MCF 10A (cell line): ENCODE measurements at regions not wholly inside any gene's neighbourhood (a gene's known extent, or its start where the extent isn't known, plus 50 kb on each side); places are given as distances from the start of the nearest gene placed in this dataset.

ENCODE experiments used
- BruUV-seq: library from RNA; stranded (reverse); fragments of 400-500 nt; replicated peaks from 2 replicates; lab custom pipeline; 2021; lab: Mats Ljungman, UMichigan
- CTCF ChIA-PET: fragments of 300-600 bp; sonication (Branson Sonifier 250); formaldehyde crosslinking; extraction: SDS; loops from one replicate; lab custom pipeline; 2021; ENCODE audit warnings: antibody characterized with exemption, inconsistent platforms; lab: Yijun Ruan, JAX
- POLR2A ChIA-PET: fragments of 300-600, 350-650 bp; sonication (Branson Sonifier 250); formaldehyde crosslinking; extraction: SDS; loops from one replicate; lab custom pipeline; 2020; ENCODE audit warnings: antibody characterized with exemption, inconsistent platforms; lab: Yijun Ruan, JAX
- DNase-seq: peaks from one replicate; pipeline ENCODE4 v3.0.0-alpha.2; 2018; ENCODE audit not compliant: unreplicated experiment
- H3K27ac Mint-ChIP-seq: one replicate; pipeline ENCODE4 v1.8.0; 2022; ENCODE audit warnings: mild to moderate bottlenecking, low read depth, mixed read lengths; ENCODE audit not compliant: unreplicated experiment
- H3K27me3 Mint-ChIP-seq: one replicate; pipeline ENCODE4 v1.8.0; 2022; ENCODE audit warnings: mixed read lengths; ENCODE audit not compliant: insufficient read depth, unreplicated experiment
- H3K36me3 Mint-ChIP-seq: one replicate; pipeline ENCODE4 v1.8.0; 2022; ENCODE audit warnings: mild to moderate bottlenecking, moderate library complexity, mixed read lengths; ENCODE audit not compliant: insufficient read depth, unreplicated experiment
- H3K4me1 Mint-ChIP-seq: one replicate; pipeline ENCODE4 v1.8.0; 2022; ENCODE audit warnings: mixed read lengths; ENCODE audit not compliant: insufficient read depth, unreplicated experiment
- H3K4me3 Mint-ChIP-seq: one replicate; pipeline ENCODE4 v1.8.0; 2022; ENCODE audit warnings: mild to moderate bottlenecking, moderate library complexity, mixed read lengths; ENCODE audit not compliant: unreplicated experiment
- H3K9me3 Mint-ChIP-seq: one replicate; pipeline ENCODE4 v1.8.0; 2022; ENCODE audit warnings: mixed read lengths; ENCODE audit not compliant: unreplicated experiment
- intact Hi-C: fragments of 100-400 bp; cut with micrococcal nuclease; formaldehyde crosslinking; loops from 2 replicates; pipeline ENCODE4 v1.14.1; 2022
- TF ChIP-seq, protein P1 (sequence below): fragments of 200-600 bp; IDR thresholded peaks from one replicate; pipeline ENCODE4 v1.8.0; 2022; ENCODE audit warnings: antibody characterized with exemption, mild to moderate bottlenecking; ENCODE audit not compliant: unreplicated experiment

DNA sequence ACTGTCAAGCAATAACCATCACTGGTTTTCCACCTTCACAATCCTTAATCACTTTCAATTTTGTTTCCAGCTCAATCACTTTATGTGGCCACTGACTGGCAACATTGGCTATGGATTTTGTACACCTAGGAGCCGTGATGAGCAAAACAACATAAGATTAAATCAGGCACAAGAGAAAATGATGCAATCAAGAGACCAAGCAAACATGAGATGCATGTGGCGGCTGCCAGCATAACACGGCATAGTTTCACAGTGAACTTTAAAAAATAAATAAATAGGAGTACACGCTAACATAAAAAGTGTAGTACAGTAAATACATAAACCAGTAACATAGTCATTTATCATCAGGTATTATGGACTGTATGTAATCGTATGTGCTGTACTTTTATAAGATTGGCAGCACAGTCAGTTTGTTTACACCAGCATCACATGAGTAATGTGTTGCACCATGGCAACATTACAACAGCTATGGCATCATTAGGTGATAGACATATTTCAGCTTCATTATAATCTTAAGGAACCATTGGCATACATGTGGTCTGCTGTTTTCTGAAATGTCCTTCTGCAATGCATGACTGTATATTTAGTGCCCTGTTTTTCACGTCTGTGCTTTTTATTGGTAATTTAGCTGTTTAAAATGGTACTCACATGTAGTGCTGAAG lies 83.3 kb upstream of the PRDM11 start:
- Mint-ChIP-seq H3K4me1 (peaks cover 5% of the 10 kb centered on the region), H3K27ac (no peak overlapping the region), H3K27me3 (no peaks in the 10 kb centered on the region), H3K36me3 (no peaks in the 10 kb centered on the region), H3K9me3 (no peaks in the 10 kb centered on the region), H3K4me3 (no peak overlapping the region)
- no TSS peak for BruUV-seq
- TF ChIP-seq, protein P1, sequence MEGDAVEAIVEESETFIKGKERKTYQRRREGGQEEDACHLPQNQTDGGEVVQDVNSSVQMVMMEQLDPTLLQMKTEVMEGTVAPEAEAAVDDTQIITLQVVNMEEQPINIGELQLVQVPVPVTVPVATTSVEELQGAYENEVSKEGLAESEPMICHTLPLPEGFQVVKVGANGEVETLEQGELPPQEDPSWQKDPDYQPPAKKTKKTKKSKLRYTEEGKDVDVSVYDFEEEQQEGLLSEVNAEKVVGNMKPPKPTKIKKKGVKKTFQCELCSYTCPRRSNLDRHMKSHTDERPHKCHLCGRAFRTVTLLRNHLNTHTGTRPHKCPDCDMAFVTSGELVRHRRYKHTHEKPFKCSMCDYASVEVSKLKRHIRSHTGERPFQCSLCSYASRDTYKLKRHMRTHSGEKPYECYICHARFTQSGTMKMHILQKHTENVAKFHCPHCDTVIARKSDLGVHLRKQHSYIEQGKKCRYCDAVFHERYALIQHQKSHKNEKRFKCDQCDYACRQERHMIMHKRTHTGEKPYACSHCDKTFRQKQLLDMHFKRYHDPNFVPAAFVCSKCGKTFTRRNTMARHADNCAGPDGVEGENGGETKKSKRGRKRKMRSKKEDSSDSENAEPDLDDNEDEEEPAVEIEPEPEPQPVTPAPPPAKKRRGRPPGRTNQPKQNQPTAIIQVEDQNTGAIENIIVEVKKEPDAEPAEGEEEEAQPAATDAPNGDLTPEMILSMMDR = no peak
- peak; percentile 25 for DNase-seq
- intact Hi-C loops = no loop called here
- POLR2A ChIA-PET = interaction anchor here (1.1 kb wide), 1 partner anchor 12 kb away, joined by 4 read pairs; no protein-coding TSS in a partner anchor
- CTCF ChIA-PET = interaction anchor here (0.6 to 2.5 kb wide), 4 partner anchors 10 to 944 kb away, joined by 3 to 12 read pairs (median 3); no protein-coding TSS in a partner anchor

DNA sequence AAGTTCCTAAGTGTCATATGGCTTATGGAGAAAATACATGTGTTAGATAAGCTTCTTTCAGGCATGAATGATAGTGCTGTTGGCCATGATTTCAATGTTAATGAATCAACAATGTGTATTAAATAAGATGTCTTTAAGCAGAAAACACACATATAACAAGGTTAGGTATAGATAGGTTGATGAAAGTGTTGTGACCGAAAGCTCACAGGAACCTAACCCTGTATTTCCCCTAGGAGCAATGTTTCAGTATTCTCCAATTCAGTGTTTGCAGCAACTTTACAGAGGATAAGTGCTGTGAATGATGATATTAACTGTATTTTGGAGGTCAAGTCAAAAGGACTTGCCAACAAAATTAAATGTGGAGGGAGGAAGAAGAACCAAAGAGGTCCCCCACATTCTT lies 82.8 kb upstream of the PRDM11 start:
- Mint-ChIP-seq H3K4me3 (no peak overlapping the region), H3K27me3 (no peaks in the 10 kb centered on the region), H3K27ac (no peak overlapping the region), H3K9me3 (no peaks in the 10 kb centered on the region), H3K4me1 (peaks cover 5% of the 10 kb centered on the region), H3K36me3 (no peaks in the 10 kb centered on the region)
- intact Hi-C loops = no loop called here
- POLR2A ChIA-PET = interaction anchor here (1.1 kb wide), 1 partner anchor 12 kb away, joined by 4 read pairs; no protein-coding TSS in a partner anchor
- DNase-seq = no peak
- CTCF ChIA-PET = interaction anchor here (1.1 to 2.5 kb wide), 3 partner anchors 9 to 127 kb away, joined by 3 to 12 read pairs (median 3); no protein-coding TSS in a partner anchor
- no TSS peak for BruUV-seq
- TF ChIP-seq, protein P1 = no peak

DNA sequence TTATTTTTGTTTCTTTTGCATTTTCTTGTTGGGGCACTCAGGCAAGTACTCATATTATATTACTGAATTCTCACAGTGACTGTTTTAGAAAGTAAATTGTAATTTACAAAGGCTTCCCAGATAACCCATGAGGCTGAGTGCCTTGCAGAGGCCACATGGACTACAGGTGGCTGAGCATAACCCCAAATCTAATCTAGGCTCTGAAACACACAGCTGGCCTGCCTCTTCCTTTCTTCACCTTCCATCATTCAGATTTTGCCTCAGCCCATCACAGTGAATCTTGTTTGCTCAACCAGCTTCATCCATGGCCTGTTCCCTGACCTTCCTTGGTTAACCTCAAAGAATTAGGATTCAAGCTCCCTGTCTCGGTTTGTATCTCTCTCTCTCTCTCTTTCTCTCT lies 78.5 kb upstream of the PRDM11 start:
- Mint-ChIP-seq H3K4me1 (no peaks in the 10 kb centered on the region), H3K9me3 (no peaks in the 10 kb centered on the region), H3K27me3 (no peaks in the 10 kb centered on the region), H3K36me3 (no peaks in the 10 kb centered on the region), H3K4me3 (no peak overlapping the region), H3K27ac (no peak overlapping the region)
- CTCF ChIA-PET = interaction anchor here (1.3 kb wide), 1 partner anchor 17 kb away, joined by 3 read pairs; no protein-coding TSS in a partner anchor
- TF ChIP-seq, protein P1 = no peak
- intact Hi-C loops = no loop called here
- BruUV-seq = no TSS peak
- POLR2A ChIA-PET = no interaction called here
- DNase-seq = no peak

DNA sequence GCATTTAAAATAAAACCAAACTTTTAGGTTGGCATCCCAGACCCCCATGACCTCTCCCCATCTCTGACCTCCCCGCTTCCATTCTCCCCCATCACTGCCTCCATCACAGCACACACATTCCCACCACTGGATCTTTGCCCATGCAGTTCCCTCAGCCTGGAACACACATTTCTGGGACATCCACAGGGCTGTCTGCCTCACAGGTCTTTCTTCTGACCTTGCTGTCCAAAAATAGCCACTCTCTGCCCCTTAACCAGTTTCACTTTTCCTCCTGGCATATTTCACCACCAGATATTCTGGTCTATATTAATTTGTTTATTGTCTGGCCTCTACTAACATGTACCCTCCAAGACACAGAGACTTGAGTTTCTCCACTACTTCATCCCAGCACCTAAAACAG lies 75.2 kb upstream of the PRDM11 start:
- BruUV-seq = no TSS peak
- Mint-ChIP-seq H3K9me3 (no peaks in the 10 kb centered on the region), H3K27me3 (no peaks in the 10 kb centered on the region), H3K27ac (no peak overlapping the region), H3K4me3 (no peak overlapping the region), H3K36me3 (no peaks in the 10 kb centered on the region), H3K4me1 (no peaks in the 10 kb centered on the region)
- no peak for DNase-seq
- ChIA-PET CTCF (interaction anchor here (0.6 kb wide), 1 partner anchor 1213 kb away, joined by 5 read pairs; no protein-coding TSS in a partner anchor), POLR2A (no interaction called here)
- TF ChIP-seq, protein P1 = no peak
- intact Hi-C loops = no loop called here
